ENCODE measurements at regions not wholly inside any gene's neighbourhood (a gene's known extent, or its start where the extent isn't known, plus 50 kb on each side); places are given as distances from the start of the nearest gene placed in this dataset.

DNA sequence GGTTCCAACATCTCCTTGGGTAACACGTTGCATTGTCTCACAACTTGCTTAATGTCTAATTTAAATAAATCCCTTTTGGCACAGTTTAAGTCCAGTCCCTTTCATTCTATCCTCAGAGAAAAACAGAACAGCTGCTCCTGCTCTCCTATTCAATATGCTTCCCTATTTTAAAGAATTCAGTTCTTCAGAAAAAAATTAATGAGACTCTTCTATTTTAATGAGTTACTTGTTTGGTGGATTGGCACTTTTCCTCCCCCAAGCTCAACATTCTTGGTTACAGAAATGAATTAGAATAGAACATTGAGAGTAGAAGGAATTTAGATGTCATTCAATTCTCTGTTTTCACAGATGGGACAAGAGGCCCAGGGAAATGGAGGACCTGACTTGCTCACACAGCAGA, 116.9 kb upstream of the ATP8B1 start:
- 100% methylated on average over 1 of the region's 1 CpG for WGBS (ENCODE audit: insufficient coverage, low lambda C conversion rate)
- no peaks in the 10 kb centered on the region for H3K36me3 ChIP-seq (ENCODE audit: control insufficient read depth, insufficient read depth, low read length)
- peaks cover 7% of the 10 kb centered on the region for H3K4me1 ChIP-seq (ENCODE audit: control insufficient read depth, insufficient read depth, low read length)
- DNase-seq: no peak
- no peak overlapping the region for H3K27ac ChIP-seq (ENCODE audit: low read length)
- H3K4me3 ChIP-seq (ENCODE audit: low read length): no peak overlapping the region
- H3K27me3 ChIP-seq (ENCODE audit: control insufficient read depth, insufficient read depth, low read length): no peaks in the 10 kb centered on the region
- H3K9me3 ChIP-seq (ENCODE audit: control insufficient read depth, low read depth, low read length): no peaks in the 10 kb centered on the region

DNA sequence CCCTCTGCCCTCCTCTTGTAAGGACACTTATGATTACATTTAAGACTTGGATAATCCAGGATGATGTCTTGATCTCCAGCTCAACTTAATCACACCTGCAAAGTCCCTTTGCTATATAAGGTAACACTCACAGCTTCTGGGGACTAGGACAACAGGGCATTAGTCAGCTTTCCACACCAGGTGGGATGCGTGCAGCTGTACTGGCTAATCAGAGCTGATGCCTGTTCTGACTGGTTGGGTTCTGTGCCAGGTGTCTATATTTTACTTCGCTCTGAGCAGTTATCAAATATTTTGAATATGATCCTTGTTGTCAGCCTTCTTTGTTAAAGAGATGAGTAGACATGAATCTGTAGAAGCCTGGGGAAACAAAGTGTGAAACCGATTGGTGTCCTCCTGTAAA, 115.5 kb upstream of the ATP8B1 start:
- Histone ChIP-seq H3K4me1 (ENCODE audit: control insufficient read depth, insufficient read depth, low read length) (peaks cover 7% of the 10 kb centered on the region), H3K27me3 (ENCODE audit: control insufficient read depth, insufficient read depth, low read length) (no peaks in the 10 kb centered on the region), H3K9me3 (ENCODE audit: control insufficient read depth, low read depth, low read length) (no peaks in the 10 kb centered on the region), H3K27ac (ENCODE audit: low read length) (no peak overlapping the region), H3K4me3 (ENCODE audit: low read length) (no peak overlapping the region), H3K36me3 (ENCODE audit: control insufficient read depth, insufficient read depth, low read length) (no peaks in the 10 kb centered on the region)
- DNase-seq: no peak
- 67% methylated on average over 1 of the region's 3 CpGs for WGBS (ENCODE audit: insufficient coverage, low lambda C conversion rate)

DNA sequence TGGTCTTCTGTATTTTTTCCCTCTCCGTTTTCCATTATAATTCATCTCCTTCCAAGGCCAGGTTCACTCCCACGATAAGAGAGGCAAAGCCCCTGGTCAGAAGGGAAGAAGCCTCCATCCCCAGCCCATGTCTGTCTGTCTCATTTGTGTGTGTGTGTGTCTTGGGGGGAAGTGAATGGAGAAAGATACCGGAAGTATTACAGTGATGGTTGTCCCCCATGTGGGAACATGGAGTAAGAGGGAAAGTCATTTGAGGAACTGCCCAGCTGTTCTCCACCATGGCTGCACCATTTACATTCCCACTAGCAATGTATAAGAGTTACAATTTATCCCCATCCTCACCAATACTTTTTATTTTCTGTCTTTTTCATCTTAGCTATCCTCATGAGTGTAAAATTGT, 113.6 kb upstream of the ATP8B1 start:
- WGBS (ENCODE audit: insufficient coverage, low lambda C conversion rate): 86% methylated on average over 1 of the region's 3 CpGs
- H3K36me3 ChIP-seq (ENCODE audit: control insufficient read depth, insufficient read depth, low read length): no peaks in the 10 kb centered on the region
- peak overlapping the region; percentile 48 for H3K27ac ChIP-seq (ENCODE audit: low read length)

DNA sequence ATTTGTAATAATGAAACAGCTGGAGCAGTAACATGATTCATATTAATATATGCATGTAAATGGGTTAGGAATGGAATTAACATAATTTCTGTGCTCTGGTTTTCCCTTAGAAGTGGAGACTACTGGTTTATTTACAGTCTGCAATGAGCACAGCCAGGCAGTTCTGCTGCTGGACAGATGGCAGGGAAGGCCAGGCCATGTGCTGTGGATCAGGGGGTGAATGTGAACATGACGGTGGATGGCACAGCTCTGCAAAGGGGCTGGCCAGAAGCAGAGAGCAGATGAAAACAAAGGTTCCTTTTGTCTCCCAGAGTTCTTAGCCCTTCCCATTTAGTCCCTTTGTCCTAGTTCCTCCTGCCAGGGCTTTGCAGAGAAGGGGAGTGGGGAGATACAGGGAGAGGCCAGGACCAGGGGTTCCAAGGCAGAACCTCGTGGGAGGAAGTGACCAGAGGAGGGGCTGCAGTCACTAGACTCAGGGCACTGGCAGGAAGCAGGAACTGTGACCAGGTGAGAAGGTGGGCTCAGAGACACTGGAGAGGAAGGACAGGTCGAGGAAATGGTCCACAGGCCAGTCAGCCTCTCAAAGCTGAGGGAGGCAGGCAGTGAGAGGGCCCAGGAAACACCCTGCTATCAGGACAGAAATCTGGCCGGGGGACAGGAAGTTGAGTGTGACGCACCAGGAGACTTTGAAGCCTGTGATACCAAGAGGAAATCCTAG, 112.9 kb upstream of the ATP8B1 start:
- Histone ChIP-seq H3K27me3 (ENCODE audit: control insufficient read depth, insufficient read depth, low read length) (no peaks in the 10 kb centered on the region), H3K4me1 (ENCODE audit: control insufficient read depth, insufficient read depth, low read length) (peaks cover 7% of the 10 kb centered on the region), H3K4me3 (ENCODE audit: low read length) (no peak overlapping the region), H3K36me3 (ENCODE audit: control insufficient read depth, insufficient read depth, low read length) (no peaks in the 10 kb centered on the region), H3K27ac (ENCODE audit: low read length) (peak overlapping the region; percentile 48), H3K9me3 (ENCODE audit: control insufficient read depth, low read depth, low read length) (no peaks in the 10 kb centered on the region)
- no CpG with 5 or more reads among the region's 5 CpGs for WGBS (ENCODE audit: insufficient coverage, low lambda C conversion rate)
- peak; percentile 29 to 62 for DNase-seq

More for the DNA sequence above, 113.6 kb upstream of the ATP8B1 start:
- H3K27me3 ChIP-seq (ENCODE audit: control insufficient read depth, insufficient read depth, low read length): no peaks in the 10 kb centered on the region
- H3K4me1 ChIP-seq (ENCODE audit: control insufficient read depth, insufficient read depth, low read length): peaks cover 7% of the 10 kb centered on the region
- H3K9me3 ChIP-seq (ENCODE audit: control insufficient read depth, low read depth, low read length): no peaks in the 10 kb centered on the region
- no peak overlapping the region for H3K4me3 ChIP-seq (ENCODE audit: low read length)
- no peak for DNase-seq

DNA sequence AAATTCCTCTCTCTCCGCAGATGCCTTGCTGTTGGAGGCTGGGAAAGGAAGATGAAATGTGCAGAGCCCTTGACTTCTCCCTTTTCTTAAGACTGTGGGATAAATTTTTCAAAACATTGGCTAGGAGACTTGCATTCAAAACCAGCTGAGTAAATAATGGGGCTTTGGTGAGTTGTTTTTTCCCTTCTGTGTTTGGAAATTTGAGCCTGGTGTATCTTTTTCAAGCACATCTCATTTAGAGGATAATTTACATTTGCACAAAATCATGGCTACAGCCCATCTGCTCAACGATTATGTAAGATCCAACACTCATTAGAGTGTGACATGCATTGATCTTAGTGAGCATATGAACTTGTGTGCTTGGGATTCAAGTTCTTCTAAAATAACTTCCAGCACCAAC, 112.1 kb upstream of the ATP8B1 start:
- WGBS (ENCODE audit: insufficient coverage, low lambda C conversion rate): 100% methylated on average over 1 of the region's 2 CpGs
- Histone ChIP-seq H3K4me1 (ENCODE audit: control insufficient read depth, insufficient read depth, low read length) (peaks cover 7% of the 10 kb centered on the region), H3K9me3 (ENCODE audit: control insufficient read depth, low read depth, low read length) (no peaks in the 10 kb centered on the region), H3K36me3 (ENCODE audit: control insufficient read depth, insufficient read depth, low read length) (no peaks in the 10 kb centered on the region), H3K4me3 (ENCODE audit: low read length) (no peak overlapping the region), H3K27ac (ENCODE audit: low read length) (no peak overlapping the region), H3K27me3 (ENCODE audit: control insufficient read depth, insufficient read depth, low read length) (no peaks in the 10 kb centered on the region)
- peak in 1 of 2 donors; percentile 24 for DNase-seq

DNA sequence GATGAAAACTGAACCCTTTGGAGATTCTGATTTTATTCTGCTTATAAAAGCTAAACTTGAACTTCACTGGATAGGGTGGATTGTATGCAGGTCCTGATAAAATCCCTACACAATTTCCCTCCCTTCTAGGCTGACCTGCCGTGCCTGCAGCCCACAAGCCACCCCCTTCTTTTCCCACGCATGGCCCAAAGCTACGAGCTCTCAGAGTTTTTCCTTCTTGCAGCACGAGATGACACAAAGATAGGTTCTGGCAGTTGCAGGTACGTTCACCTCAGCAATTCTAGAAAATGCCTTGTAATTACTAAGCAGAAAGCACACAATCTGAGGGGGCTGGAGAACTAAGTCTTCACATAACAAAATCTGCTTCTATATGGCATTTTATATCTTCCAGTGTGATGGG, 110.6 kb upstream of the ATP8B1 start:
- Histone ChIP-seq H3K9me3 (ENCODE audit: control insufficient read depth, low read depth, low read length) (no peaks in the 10 kb centered on the region), H3K4me3 (ENCODE audit: low read length) (no peak overlapping the region), H3K4me1 (ENCODE audit: control insufficient read depth, insufficient read depth, low read length) (peaks cover 7% of the 10 kb centered on the region), H3K27ac (ENCODE audit: low read length) (no peak overlapping the region), H3K27me3 (ENCODE audit: control insufficient read depth, insufficient read depth, low read length) (no peaks in the 10 kb centered on the region), H3K36me3 (ENCODE audit: control insufficient read depth, insufficient read depth, low read length) (no peaks in the 10 kb centered on the region)
- WGBS (ENCODE audit: insufficient coverage, low lambda C conversion rate): no CpG with 5 or more reads among the region's 5 CpGs
- DNase-seq: no peak

DNA sequence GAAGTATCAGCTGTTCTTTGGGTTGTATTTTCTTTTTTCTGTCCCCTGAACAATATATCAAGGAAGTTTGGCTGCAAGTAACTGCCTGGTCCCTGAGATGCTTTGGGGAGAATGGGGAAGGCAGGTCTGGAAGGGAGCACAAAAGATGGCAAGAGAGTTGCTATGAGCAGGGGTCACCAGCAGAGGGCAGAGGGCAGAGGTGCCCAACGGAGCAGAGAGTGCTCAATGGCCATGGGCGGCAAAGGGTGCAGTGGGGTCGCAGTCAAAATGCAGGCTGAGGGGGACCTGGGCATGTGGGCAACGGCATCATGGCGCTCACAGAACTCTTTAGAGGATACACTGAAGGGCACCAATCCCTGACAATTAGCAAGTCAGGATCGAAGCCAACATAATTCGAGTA, 107.7 kb upstream of the ATP8B1 start:
- Histone ChIP-seq H3K36me3 (ENCODE audit: control insufficient read depth, insufficient read depth, low read length) (no peaks in the 10 kb centered on the region), H3K9me3 (ENCODE audit: control insufficient read depth, low read depth, low read length) (no peaks in the 10 kb centered on the region), H3K4me3 (ENCODE audit: low read length) (no peak overlapping the region), H3K27ac (ENCODE audit: low read length) (no peak overlapping the region), H3K27me3 (ENCODE audit: control insufficient read depth, insufficient read depth, low read length) (no peaks in the 10 kb centered on the region), H3K4me1 (ENCODE audit: control insufficient read depth, insufficient read depth, low read length) (peaks cover under 1% of the 10 kb centered on the region)
- no peak for DNase-seq
- WGBS (ENCODE audit: insufficient coverage, low lambda C conversion rate): 100% methylated on average over 2 of the region's 7 CpGs

DNA sequence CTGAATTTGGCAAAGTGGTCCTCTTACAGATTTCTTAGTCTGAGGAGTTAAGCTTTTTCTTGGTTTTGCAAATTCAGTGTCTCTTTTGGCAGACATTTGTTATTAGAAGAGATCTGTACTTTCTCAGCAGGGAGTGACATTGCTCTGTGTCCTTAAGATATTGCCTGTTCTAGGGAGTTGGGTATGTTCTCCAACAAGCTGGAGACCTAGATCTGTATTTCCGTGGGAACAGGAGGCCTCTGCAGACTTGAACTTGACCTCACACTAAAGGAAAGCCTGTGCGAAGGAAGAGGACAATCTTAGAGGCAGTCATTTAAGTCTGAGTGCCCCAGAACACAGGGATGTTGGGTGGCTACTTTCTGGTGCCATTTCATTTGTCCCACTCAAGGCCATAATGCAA, 107.0 kb upstream of the ATP8B1 start:
- Histone ChIP-seq H3K9me3 (ENCODE audit: control insufficient read depth, low read depth, low read length) (no peaks in the 10 kb centered on the region), H3K27ac (ENCODE audit: low read length) (no peak overlapping the region), H3K4me3 (ENCODE audit: low read length) (no peak overlapping the region), H3K36me3 (ENCODE audit: control insufficient read depth, insufficient read depth, low read length) (no peaks in the 10 kb centered on the region), H3K27me3 (ENCODE audit: control insufficient read depth, insufficient read depth, low read length) (no peaks in the 10 kb centered on the region), H3K4me1 (ENCODE audit: control insufficient read depth, insufficient read depth, low read length) (no peaks in the 10 kb centered on the region)
- WGBS (ENCODE audit: insufficient coverage, low lambda C conversion rate): no CpG with 5 or more reads among the region's 2 CpGs
- no peak for DNase-seq

DNA sequence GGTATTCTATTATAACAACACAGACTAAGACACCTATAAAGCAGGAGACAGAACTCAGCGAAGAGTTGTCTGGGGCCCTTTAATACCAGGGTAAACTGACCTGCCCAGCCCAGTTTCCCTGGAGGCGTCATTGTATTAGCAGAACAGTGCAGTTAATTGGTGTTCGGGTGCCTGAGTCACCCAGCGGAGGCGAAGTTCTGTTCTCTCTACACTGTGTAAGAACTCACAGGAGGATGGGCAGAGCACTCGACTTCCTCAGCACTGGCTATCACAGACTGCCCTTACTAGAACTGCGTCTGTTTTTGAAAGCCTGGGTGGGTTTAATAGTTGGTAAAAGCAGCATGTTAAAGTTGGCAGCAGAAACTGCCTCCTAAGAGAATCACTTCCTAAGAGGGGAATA, 106.5 kb upstream of the ATP8B1 start:
- H3K27ac ChIP-seq (ENCODE audit: low read length): no peak overlapping the region
- H3K4me3 ChIP-seq (ENCODE audit: low read length): no peak overlapping the region
- WGBS (ENCODE audit: insufficient coverage, low lambda C conversion rate): no CpG with 5 or more reads among the region's 7 CpGs
- no peaks in the 10 kb centered on the region for H3K27me3 ChIP-seq (ENCODE audit: control insufficient read depth, insufficient read depth, low read length)
- H3K9me3 ChIP-seq (ENCODE audit: control insufficient read depth, low read depth, low read length): no peaks in the 10 kb centered on the region
- H3K36me3 ChIP-seq (ENCODE audit: control insufficient read depth, insufficient read depth, low read length): no peaks in the 10 kb centered on the region
- no peaks in the 10 kb centered on the region for H3K4me1 ChIP-seq (ENCODE audit: control insufficient read depth, insufficient read depth, low read length)
- DNase-seq: peak in 1 of 2 donors; percentile 19

DNA sequence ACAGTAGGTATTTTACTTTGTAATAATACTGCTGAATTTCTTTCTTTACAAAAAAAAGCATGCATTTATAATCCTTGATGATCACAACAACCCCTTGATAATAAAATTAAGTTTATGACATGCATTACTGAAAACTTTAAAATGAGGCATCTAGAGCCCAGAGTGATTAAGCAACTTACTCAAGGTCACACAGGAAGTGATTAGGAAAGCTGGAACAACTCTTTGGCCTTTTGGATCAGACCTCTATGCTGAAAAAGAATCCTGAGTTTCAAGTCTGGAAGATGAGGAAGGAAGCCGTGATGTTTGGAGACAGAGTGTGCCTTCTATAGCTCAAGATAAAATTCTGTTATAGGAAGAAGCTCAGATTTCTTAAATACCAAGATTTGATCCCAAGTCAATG, 105.0 kb upstream of the ATP8B1 start:
- H3K27ac ChIP-seq (ENCODE audit: low read length): no peak overlapping the region
- DNase-seq: no peak
- H3K27me3 ChIP-seq (ENCODE audit: control insufficient read depth, insufficient read depth, low read length): no peaks in the 10 kb centered on the region
- no peak overlapping the region for H3K4me3 ChIP-seq (ENCODE audit: low read length)
- no peaks in the 10 kb centered on the region for H3K9me3 ChIP-seq (ENCODE audit: control insufficient read depth, low read depth, low read length)
- no peaks in the 10 kb centered on the region for H3K36me3 ChIP-seq (ENCODE audit: control insufficient read depth, insufficient read depth, low read length)
- no CpG with 5 or more reads among the region's 1 CpG for WGBS (ENCODE audit: insufficient coverage, low lambda C conversion rate)
- no peaks in the 10 kb centered on the region for H3K4me1 ChIP-seq (ENCODE audit: control insufficient read depth, insufficient read depth, low read length)

DNA sequence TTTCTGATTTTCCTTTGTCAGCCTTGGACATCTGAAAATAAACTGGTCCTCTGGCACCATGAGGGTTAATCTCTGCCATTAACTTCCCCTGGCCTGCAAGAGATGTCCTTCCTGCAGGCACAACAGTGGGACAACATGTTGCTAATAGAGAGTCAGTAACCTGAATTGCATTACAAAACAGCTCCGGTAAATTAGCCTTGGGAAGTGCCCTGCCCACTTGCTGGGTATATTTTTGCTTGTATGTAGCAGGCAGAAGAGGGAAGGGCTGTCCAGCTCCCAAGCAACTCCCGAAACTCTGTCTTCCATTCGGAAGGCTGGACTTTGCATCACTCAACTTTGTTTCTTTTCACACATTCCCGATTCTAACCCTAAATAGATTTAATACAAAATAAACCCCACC, 104.4 kb upstream of the ATP8B1 start:
- no peaks in the 10 kb centered on the region for H3K4me1 ChIP-seq (ENCODE audit: control insufficient read depth, insufficient read depth, low read length)
- H3K4me3 ChIP-seq (ENCODE audit: low read length): no peak overlapping the region
- no peaks in the 10 kb centered on the region for H3K27me3 ChIP-seq (ENCODE audit: control insufficient read depth, insufficient read depth, low read length)
- 100% methylated on average over 1 of the region's 4 CpGs for WGBS (ENCODE audit: insufficient coverage, low lambda C conversion rate)
- H3K27ac ChIP-seq (ENCODE audit: low read length): no peak overlapping the region
- H3K36me3 ChIP-seq (ENCODE audit: control insufficient read depth, insufficient read depth, low read length): no peaks in the 10 kb centered on the region
- no peak for DNase-seq
- H3K9me3 ChIP-seq (ENCODE audit: control insufficient read depth, low read depth, low read length): no peaks in the 10 kb centered on the region

Measured in large intestine (tissue), 3 donors.